PC-3 (cell line): ENCODE measurements at regions not wholly inside any gene's neighbourhood (a gene's known extent, or its start where the extent isn't known, plus 50 kb on each side); places are given as distances from the start of the nearest gene placed in this dataset.

Experiments used
- EZH2 ChIP-seq: fragments of 300-600 bp; sonication (generic); IDR thresholded peaks from one replicate; pipeline ENCODE4 v1.6.1; 2017; ENCODE audit warnings: antibody characterized with exemption, mild to moderate bottlenecking, low read length; ENCODE audit not compliant: unreplicated experiment
- EZH2phosphoT487 ChIP-seq: fragments of 300-600 bp; sonication (generic); IDR thresholded peaks from 2 replicates; pipeline ENCODE4 v1.6.1; 2018; ENCODE audit warnings: mild to moderate bottlenecking, antibody characterized with exemption, low read length, borderline replicate concordance
- TF ChIP-seq, protein P1 (sequence below): fragments of 300-600 bp; sonication (generic); conservative IDR thresholded peaks from 2 replicates; pipeline ENCODE4 v1.5.1; 2017; ENCODE audit warnings: antibody characterized with exemption, low read depth, mild to moderate bottlenecking, low read length

DNA sequence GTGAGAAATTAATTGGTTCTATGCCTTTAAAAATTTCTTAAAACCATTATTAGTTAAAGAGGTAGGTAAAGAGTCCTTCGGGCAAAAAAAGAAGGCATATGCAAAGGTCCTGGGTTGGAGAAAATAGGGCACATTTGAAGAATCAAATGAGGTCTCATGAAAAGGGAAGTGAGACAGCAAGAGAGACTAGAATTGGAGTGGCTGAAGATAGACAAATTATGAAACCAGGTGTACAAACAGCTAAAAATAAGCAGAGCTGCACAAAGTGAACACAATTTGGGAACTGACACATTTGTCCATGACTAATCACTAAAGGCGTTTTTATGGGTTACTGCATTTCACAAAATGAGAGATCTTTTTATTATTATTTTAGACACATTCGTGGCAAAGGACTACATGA lies 581.2 kb downstream of the PYDC2 start:
- TF ChIP-seq, protein P1, sequence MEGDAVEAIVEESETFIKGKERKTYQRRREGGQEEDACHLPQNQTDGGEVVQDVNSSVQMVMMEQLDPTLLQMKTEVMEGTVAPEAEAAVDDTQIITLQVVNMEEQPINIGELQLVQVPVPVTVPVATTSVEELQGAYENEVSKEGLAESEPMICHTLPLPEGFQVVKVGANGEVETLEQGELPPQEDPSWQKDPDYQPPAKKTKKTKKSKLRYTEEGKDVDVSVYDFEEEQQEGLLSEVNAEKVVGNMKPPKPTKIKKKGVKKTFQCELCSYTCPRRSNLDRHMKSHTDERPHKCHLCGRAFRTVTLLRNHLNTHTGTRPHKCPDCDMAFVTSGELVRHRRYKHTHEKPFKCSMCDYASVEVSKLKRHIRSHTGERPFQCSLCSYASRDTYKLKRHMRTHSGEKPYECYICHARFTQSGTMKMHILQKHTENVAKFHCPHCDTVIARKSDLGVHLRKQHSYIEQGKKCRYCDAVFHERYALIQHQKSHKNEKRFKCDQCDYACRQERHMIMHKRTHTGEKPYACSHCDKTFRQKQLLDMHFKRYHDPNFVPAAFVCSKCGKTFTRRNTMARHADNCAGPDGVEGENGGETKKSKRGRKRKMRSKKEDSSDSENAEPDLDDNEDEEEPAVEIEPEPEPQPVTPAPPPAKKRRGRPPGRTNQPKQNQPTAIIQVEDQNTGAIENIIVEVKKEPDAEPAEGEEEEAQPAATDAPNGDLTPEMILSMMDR = no peak
- TF ChIP-seq EZH2 (no peak), EZH2phosphoT487 (no peak)
